ENCODE measurements at regions not wholly inside any gene's neighbourhood (a gene's known extent, or its start where the extent isn't known, plus 50 kb on each side); places are given as distances from the start of the nearest gene placed in this dataset.

- no peak overlapping the region for H3K4me3 ChIP-seq (ENCODE audit: low read depth, low read length)
- no peak for TF ChIP-seq POLR2A (IDR thresholded peaks at IDR 0.05; ENCODE audit: extremely low read depth, insufficient read length)
- no peak for TF ChIP-seq MYC (IDR thresholded peaks at IDR 0.05; ENCODE audit: low read depth, low read length)
- TF ChIP-seq CTCF (IDR thresholded peaks at IDR 0.05; ENCODE audit: low read depth, low read length) = no peak
- TF ChIP-seq, protein P1, sequence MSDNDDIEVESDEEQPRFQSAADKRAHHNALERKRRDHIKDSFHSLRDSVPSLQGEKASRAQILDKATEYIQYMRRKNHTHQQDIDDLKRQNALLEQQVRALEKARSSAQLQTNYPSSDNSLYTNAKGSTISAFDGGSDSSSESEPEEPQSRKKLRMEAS (IDR thresholded peaks at IDR 0.05; ENCODE audit: low read depth, low read length) = no peak
- DNase-seq (ENCODE audit: low read depth) = no peak
Measured at GRCh38 chr5:6085341-6085860, 292.9 kb downstream of the MED10 start.

- DNase-seq (ENCODE audit: low read depth) = no peak
Measured at GRCh38 chr5:6084836-6085235, 293.5 kb downstream of the MED10 start.

GRCh38 chr5:6084376-6084775 lies 294.0 kb downstream of the MED10 start:
- no peak overlapping the region for H3K4me3 ChIP-seq (ENCODE audit: low read depth, low read length)
- DNase-seq (ENCODE audit: low read depth) = no peak
- TF ChIP-seq POLR2A (IDR thresholded peaks at IDR 0.05; ENCODE audit: extremely low read depth, insufficient read length) = no peak
- TF ChIP-seq MYC (IDR thresholded peaks at IDR 0.05; ENCODE audit: low read depth, low read length) = no peak
- TF ChIP-seq, protein P1 (IDR thresholded peaks at IDR 0.05; ENCODE audit: low read depth, low read length) = no peak
- TF ChIP-seq CTCF (IDR thresholded peaks at IDR 0.05; ENCODE audit: low read depth, low read length) = no peak

More at GRCh38 chr5:6084836-6085235, 293.5 kb downstream of the MED10 start:
- TF ChIP-seq MYC (IDR thresholded peaks at IDR 0.05; ENCODE audit: low read depth, low read length) (no peak), CTCF (IDR thresholded peaks at IDR 0.05; ENCODE audit: low read depth, low read length) (no peak), POLR2A (IDR thresholded peaks at IDR 0.05; ENCODE audit: extremely low read depth, insufficient read length) (no peak)
- TF ChIP-seq, protein P1 (IDR thresholded peaks at IDR 0.05; ENCODE audit: low read depth, low read length) = no peak
- no peak overlapping the region for H3K4me3 ChIP-seq (ENCODE audit: low read depth, low read length)

- no peak for TF ChIP-seq MYC (IDR thresholded peaks at IDR 0.05; ENCODE audit: low read depth, low read length)
- TF ChIP-seq, protein P1 (IDR thresholded peaks at IDR 0.05; ENCODE audit: low read depth, low read length) = no peak
- DNase-seq (ENCODE audit: low read depth) = no peak
Measured at GRCh38 chr5:6083311-6083978, 294.9 kb downstream of the MED10 start.

DNA sequence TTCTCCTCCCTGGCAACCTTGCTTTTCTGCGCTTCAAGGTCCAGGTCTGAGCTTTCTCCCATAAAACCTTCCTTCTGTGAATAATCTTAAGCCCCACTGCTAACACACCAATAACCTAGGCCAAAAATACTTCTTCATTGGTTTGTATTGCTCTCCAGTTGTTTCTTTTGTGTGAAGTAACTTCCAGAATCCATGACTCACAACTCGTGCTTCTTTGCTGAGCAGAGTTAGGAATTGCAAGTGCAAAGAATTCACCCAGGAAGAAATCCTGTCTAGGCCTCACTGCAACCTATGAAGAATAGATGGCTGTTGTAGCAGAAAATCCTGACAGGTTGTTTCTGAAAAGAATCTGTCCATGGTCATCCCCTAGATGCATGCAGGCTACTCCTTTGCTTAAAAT lies 295.7 kb downstream of the MED10 start:
- TF ChIP-seq POLR2A (IDR thresholded peaks at IDR 0.05; ENCODE audit: extremely low read depth, insufficient read length) (no peak), MYC (IDR thresholded peaks at IDR 0.05; ENCODE audit: low read depth, low read length) (no peak), CTCF (IDR thresholded peaks at IDR 0.05; ENCODE audit: low read depth, low read length) (no peak)
- TF ChIP-seq, protein P1 (IDR thresholded peaks at IDR 0.05; ENCODE audit: low read depth, low read length) = no peak
- no peak for DNase-seq (ENCODE audit: low read depth)

More at GRCh38 chr5:6083311-6083978, 294.9 kb downstream of the MED10 start:
- H3K4me3 ChIP-seq (ENCODE audit: low read depth, low read length) = no peak overlapping the region

DNA sequence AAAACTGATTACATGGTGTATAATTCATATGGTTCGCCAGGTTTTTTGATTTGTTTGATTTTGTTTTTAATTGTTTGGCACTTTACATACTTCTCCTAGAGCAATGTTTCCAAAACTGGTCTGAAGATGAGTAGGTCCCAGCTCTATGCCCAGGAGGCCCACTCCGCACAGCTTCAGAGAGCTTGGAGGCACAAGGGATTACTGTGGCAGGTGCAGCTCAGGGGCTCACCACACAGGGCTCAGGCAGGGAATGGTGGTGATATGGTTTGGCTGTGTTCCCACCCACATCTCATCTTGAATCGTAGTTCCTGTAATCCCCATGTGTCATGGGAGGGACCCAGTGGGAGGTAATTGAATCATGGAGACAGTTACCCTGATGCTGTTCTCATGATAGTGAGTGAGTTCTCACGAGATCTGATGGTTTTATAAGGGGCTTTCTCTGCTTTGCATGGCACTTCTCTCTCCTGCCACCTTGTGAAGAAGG lies 296.6 kb downstream of the MED10 start:
- H3K4me3 ChIP-seq (ENCODE audit: low read depth, low read length) = no peak overlapping the region
- TF ChIP-seq, protein P1 (IDR thresholded peaks at IDR 0.05; ENCODE audit: low read depth, low read length) = no peak
- TF ChIP-seq POLR2A (IDR thresholded peaks at IDR 0.05; ENCODE audit: extremely low read depth, insufficient read length) = no peak
- no peak for TF ChIP-seq CTCF (IDR thresholded peaks at IDR 0.05; ENCODE audit: low read depth, low read length)
- no peak for TF ChIP-seq MYC (IDR thresholded peaks at IDR 0.05; ENCODE audit: low read depth, low read length)
- DNase-seq (ENCODE audit: low read depth) = no peak

More for the DNA sequence above, 295.7 kb downstream of the MED10 start:
- no peak overlapping the region for H3K4me3 ChIP-seq (ENCODE audit: low read depth, low read length)

Data from NB4 (cell line).